GM18507 (cell line): ENCODE measurements at regions not wholly inside any gene's neighbourhood (a gene's known extent, or its start where the extent isn't known, plus 50 kb on each side); places are given as distances from the start of the nearest gene placed in this dataset.

Source experiments
- DNase-seq: peaks from one replicate; pipeline ENCODE4 v3.0.0; 2011; ENCODE audit warnings: low read depth; ENCODE audit not compliant: insufficient read length; ENCODE audit errors: extremely low spot score
- FAIRE-seq: peaks from 2 replicates; lab custom pipeline; 2011; peaks lifted over from hg19 to GRCh38; lab: Jason Lieb, UNC

DNA sequence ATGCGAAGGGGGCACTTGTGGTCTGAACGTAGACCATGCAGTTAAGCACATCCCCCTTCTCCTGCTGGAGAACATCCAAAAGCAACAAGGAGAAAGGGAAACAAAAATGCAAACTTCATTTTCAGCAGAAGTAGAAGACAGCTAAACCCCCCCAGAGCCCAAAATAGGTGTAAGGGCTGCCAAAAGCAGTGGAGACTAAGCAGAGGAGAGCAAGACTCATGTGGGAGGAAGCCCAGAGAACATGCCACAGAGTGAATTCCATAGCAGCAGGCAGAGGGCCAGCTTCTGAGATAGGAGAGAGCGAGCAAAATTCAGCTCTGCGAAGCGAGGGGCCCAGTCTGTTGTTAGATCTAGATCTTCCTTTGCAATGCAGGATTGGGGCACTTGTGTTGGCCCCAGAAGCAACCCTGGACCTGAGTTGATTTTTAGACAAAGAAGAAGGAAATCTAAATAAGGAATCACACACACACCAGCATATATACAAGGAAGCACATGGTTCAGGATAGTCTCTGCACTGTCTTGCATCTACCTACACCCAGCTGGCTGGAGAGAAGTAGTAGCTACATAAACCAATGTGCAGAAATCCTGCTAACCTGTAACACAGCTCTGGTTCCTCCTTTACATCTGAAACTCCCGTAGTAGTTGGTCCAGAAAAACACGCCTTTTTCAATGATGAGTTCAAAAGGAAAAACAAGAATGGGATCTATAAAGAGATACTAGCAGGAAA, 199.6 kb downstream of the SPRY2 start:
- DNase-seq (no peak), FAIRE-seq (no peak)

DNA sequence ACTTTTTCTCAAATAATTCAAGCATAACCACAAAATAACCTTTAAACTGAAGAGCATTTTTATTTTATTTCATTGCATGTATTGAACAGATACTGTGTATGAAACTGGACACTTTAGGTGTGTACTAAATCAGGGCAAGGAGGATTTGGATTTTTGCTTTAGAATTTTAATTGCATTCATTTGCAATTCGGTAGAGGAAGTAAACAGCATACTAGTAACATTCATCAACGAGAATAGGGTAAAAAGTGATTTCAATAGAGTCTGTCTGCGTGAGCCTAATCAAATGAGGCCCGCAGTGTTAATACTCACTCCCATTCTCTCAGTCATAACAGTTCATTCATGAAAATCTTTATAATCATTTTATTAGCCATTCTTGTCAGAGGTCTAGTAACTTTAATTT, 200.2 kb downstream of the SPRY2 start:
- FAIRE-seq (no peak), DNase-seq (no peak)

DNA sequence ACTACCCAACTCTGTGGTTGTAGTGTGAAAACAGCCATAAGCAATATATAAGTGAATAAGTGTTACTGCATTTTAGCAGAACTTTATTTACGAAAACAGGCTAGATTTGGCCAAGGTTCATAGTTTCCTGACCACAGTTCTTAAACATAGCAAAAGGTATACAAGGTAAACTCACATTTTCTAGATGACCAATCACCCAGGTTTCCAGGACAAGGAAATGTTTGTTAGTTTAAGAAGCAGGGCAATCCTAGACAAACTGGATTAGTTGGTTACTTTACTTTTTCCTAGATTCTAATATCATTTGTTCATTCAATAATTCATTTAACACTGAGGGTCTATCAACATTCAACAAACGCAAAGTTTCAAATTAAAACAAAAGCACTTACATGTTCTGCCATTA, 201.7 kb downstream of the SPRY2 start:
- FAIRE-seq: no peak
- DNase-seq: no peak

DNA sequence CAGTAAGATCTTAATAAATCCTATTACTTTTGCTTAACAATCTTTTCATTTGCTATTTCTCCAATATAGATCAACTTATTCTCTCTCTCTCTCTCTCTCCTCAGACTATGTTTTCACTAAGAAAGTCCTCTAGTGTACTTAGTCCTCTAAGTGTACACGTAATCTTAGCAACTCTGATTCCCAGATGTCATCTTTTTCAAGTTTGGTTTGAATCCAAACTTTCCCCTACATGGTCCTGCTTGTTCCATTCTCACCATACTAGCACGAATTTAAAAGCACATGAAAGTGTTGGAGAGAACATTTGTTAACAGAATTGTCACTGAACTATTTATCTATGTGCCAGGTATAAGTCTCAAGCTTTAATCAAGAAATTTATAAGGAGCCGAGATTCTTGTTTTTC, 202.9 kb downstream of the SPRY2 start:
- FAIRE-seq (no peak), DNase-seq (no peak)

DNA sequence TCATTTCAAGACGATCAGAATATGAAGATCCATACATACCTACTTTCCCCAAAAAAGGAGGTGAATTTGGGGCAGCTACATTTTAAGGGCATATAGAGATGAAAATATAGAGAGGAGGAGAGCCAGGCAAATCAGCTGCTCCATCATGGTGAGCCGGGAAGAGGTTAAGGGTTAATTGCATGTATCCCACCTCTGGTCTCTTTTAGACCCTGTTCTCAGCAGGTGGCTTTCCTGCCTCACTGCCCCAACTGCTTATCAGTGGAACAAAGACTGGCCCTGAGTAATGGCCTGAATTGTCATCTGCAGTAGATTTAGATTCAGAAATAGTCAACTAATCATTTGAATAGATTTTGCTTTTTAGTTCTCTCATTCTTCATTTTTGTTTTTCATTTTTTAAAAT, 206.6 kb downstream of the SPRY2 start:
- no peak for FAIRE-seq
- DNase-seq: no peak

DNA sequence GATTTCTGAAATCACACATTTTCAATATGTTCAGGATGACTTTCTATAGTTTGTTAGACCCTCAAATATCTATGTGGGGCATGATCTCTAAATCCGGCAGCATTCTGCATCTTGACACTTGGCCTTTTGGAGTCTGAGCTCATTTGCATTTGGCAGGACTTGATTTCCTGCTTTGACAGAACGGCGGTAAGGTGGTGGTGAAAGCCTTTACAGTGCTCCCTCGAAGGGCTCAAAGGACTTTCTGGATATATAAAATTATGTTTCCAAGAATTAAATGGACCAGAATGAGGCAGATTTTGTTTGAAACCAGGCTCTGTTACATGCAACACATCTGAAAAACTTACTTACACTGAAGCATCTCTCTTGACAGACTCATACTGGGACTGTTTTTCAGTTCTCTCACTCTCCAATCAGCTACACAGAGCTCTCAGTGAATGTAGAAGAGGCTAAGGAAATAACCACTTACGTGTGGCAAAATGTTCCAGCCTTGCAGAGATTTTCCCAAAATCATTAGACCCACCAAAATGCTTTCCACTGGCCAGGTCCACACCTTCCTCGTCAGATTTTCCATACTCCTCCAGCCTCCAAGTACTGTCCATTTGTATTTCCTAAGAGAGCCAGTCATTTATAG, 207.2 kb downstream of the SPRY2 start:
- FAIRE-seq (peak; percentile 60), DNase-seq (no peak)

DNA sequence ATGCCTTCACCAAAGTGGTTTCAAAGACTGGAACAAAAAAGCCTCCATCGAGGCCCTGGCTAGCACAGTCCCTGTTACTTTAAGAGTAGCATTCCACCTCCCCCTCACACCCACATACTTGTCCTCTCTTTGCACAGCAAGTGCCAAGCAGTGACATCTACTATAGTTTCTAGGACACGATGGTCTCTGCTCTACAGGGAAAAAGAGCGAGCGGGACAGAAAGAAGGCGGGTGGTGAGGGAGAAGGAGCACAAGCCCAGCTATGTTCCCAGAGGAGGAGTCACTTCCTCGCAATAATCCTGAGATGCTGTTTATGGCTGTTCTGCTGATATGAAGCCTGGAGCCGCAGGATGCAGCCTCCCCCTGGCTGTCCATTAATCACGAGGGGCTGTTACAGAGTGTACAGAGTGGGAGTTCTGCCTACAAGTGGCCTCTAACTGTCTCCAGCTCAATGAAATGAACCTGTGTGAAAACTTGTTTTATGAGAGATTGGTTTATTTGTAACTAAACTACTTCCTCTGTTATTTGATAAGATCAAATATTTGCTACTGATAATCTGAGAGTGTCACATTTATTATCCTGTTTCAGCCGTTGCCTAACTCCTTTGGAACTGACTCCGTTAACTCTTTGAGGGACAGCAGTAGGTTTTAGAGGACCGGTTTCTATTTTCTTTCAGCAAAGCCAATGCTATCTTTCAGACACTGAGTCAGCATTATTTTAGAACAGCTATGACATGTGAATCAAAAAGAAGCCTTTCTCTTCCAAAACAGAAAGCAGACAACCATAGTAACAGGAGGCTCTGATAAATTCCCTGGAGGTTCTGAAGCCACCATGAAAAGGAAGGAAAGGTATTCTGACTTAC, 208.0 kb downstream of the SPRY2 start:
- no peak for FAIRE-seq

DNA sequence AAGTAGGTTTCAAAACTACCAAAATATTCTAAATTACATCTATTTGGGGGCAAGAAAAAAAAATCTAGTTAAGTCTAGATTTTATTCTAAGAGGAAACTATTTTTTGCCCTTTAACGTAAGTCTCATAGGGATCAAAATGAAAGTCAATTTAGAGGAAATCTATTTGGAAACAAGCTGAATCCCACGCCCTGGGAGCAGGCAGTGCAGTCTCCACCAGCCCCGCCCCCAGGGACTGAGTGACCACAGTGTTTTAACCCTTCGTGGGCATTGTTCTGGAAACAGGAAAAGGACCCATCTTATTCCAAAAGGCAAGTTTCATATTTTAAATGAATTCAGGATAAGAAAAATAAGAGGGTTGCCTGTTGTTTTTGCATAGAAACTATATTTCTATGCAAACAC, 209.7 kb downstream of the SPRY2 start:
- DNase-seq (no peak), FAIRE-seq (no peak)

More for the DNA sequence above, 208.0 kb downstream of the SPRY2 start:
- no peak for DNase-seq

DNA sequence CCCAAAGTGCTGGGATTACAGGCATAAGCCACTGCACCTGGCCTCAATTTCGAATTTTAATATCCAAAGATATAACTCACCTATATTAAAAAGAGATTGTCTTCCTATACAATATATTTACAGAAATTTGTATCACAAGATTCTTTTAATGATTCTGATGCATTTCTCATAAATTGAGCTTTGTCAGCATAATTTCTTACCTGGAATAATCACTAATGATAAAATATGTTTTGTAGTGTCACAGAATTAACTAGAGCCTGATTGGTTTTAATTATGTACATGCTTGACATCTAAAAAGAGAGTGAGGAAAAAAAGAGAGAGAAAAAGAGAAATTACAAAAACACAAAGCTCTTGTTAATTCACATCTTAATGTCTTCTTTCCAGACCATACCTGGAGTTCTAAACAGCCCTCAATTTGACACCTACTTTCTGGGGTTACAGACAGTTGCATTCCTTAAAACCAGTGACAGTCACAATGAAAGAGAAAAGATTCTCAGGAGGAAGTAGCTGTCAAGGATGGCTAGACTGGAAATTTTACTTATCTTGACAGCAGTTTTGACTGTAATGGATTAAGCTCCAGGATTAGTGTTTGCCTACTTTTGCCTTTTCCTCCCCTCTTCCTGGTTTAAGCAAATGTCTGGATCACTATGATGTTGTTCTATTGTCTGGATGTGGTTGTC, 214.4 kb downstream of the SPRY2 start:
- FAIRE-seq (peak; percentile 69), DNase-seq (no peak)

DNA sequence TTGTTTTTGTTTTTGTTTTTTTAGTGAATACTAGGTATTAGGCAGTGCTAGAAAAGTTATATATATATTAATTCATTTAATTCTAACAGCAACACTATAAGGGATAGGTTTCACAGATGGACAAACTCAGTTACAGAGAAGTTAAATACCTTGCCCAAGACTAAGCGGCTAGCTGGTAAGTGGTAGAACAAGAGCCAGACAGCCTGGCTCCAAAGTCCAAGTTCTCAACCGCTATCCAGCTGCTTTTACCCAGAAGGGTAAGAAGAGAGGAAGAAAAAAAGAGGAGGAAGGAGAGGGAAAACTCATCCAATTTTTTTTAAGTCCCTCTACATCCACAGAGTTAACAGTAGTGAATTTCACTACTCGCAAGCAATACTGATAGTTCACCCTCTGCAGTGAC, 217.0 kb downstream of the SPRY2 start:
- DNase-seq (no peak), FAIRE-seq (no peak)

DNA sequence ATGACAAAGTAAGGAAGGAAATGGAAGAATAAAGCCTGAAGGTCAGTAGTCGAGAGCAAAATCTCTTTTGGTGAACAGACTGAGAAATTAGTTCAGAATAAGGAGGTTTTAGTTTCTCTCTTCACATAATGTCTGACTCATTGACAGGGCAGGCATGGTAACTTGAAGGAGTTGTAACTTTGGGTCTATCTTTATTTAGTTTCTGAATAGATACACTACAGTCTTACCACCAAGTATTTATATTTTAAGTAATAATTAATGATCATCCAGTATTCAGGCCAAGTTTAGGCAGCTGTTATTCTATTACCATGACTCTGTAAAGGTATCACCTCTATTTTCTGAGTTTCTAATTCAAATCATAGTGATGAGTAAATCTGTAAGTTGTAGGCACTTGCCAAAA, 219.9 kb downstream of the SPRY2 start:
- DNase-seq (no peak), FAIRE-seq (no peak)

DNA sequence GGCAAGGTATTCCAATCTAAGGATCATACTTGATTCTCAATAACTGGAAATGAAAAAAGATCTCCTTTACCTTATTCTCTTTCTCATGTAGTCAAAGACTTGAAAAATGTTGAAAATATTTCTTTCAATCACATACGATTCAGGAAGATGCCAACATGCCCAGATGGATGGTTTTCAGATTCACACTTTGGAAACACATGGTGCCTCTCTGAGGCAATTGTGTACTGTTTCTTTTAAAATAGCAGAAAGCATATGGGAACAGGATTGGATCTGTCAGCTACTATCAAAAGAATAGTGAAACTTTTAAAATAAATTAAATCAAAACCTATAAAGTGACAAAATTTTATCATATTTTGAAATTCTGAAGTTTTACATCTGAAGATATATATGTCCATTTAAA, 222.4 kb downstream of the SPRY2 start:
- no peak for FAIRE-seq
- no peak for DNase-seq

DNA sequence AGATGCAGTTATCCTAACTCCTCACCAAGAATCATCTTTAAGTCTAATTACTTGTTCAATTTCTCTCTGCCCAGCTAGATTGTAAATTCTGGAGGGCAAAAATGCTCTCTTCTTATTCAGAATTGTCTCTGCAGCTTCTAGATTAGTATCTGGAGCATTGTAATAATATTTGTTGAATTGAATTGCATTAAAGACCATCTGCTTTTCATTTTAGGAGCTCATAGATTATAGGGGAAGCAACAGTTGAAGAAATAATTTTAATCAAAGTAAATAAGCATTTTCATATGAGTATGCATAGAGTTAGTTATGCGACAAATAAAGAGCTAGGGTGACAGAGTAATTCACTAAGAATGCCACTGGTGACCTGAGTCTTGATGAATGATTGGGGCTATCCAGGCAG, 222.8 kb downstream of the SPRY2 start:
- FAIRE-seq (no peak), DNase-seq (no peak)

DNA sequence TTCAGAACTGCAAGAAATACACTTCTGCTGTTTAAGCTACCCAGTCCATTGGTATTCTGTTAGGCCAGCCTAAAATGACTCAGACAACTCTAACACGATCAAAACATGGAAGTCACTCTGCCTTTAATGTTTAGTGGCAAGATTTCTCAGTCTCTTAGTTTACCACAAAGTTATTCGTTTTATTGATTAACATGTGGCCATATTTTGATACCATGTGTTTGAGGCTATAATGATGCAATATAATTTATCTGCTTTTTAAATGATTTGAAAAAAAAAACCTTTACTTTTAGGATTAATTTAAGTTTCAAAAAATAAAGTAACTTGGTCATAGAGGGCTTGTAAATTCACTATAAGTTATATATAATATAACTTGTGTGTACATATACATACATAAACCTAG, 223.4 kb downstream of the SPRY2 start:
- no peak for DNase-seq
- FAIRE-seq: no peak

DNA sequence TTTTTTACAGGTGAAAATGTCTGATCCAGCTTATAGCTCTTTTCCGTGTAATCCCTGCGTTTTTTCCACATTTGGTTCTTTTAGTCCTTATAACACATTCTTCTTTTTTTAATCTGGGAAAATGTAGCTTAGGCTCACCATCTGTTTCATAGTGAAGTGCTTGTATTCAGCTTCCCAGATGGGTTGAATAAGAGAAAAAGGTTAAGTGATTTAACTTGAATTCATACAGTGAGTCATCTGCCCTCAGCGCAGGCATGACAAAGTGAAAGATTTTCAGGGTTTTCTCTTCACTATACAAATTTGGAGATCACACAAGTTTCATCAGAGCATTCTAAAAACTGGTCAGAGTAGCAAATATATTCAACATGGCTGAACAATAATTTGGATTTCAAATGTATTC, 224.8 kb downstream of the SPRY2 start:
- DNase-seq (no peak), FAIRE-seq (no peak)

DNA sequence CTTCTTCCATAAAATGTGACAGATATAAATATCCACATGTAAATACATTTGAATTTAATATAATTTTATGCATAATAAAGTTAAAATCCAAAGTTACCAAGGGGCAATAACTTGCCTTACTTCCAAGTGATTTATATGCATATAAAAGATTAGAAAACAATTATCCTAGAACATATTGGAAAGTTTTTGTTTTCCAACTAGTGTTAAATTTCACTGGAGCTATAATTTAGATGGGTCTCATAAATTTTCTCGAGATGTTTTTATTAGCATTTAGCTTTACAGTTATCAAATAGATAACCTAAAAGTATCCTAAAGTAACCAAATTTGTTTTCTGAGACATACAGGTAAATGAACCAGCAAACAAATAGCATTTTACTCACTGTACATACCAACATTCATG, 225.3 kb downstream of the SPRY2 start:
- no peak for FAIRE-seq
- no peak for DNase-seq

DNA sequence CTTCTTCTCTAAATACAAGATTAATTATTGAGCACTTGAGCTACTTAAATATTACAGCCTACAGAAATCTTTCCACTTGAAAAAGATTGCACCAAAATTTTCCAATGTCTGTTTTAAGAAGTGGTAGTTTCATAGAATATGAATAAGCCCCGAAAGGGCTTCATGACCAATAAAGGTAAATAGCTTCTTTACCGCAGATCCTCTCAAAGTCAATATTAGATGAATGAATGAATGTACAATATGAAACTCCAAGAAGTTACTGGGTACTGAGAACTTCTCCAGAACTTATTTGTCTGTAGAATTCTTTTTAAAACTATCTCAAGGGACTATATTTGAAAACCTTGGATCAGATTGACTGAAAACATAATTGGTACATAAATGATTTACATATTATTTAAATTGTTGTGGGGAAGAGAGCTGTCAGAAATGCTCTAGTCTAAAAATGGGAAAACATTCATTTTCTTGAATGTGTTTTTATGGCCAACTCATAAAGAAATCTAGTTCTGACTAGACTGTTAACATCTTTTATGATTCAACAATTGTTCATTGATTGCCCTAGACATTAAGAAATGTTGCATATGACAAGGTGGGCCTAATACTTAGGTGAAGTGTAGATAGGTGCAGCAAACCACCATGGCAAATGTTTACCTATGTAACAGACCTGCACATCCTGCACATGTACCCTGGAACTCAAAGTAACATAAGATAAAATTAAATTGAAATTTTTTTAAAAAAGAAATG, 227.0 kb downstream of the SPRY2 start:
- FAIRE-seq (no peak), DNase-seq (no peak)

DNA sequence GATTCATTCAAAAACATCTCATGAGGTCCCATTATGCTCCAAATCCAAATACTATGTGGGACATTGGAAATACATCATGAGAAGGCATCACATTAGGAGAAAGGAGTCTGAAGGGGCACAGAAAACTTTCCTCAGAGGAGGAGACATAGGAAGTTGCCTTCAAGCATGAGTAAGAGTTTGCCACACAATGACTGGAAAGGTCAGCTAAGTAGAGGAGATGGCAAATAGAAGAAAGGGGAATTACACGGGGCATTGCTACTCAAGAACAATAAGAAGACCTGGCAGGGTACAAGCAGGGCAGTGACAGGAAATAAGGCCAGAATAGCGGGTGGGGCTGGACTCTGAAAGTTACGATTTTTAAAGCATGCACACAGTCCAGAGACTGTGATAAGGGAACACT, 231.6 kb downstream of the SPRY2 start:
- DNase-seq (no peak), FAIRE-seq (no peak)

DNA sequence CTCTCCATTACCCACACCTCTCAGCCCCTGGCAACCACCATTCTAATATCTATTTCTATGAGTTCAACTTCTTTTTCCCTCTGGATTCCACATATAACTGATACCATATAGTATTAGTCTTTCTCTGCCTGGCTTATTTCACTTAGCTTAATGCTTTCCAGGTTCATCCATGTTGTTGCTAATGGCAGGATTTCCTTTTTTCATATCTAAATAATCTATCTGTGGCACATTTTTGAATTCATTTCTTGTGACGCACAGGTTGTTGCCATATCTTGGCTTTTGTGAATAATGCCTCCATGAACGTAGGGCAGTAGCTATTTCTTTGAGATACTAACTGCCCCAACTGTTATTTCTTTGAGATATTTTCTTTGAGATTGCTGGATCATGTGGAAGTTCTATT, 235.6 kb downstream of the SPRY2 start:
- no peak for DNase-seq
- FAIRE-seq: no peak
